ENCODE measurements at regions not wholly inside any gene's neighbourhood (a gene's known extent, or its start where the extent isn't known, plus 50 kb on each side); places are given as distances from the start of the nearest gene placed in this dataset.

GRCh38 chr6:21357262-21357661 is 236.3 kb upstream of the SOX4 start:
- H3K4me3 ChIP-seq (ENCODE audit: low read depth, low read length): no peak overlapping the region
- TF ChIP-seq, protein P1, sequence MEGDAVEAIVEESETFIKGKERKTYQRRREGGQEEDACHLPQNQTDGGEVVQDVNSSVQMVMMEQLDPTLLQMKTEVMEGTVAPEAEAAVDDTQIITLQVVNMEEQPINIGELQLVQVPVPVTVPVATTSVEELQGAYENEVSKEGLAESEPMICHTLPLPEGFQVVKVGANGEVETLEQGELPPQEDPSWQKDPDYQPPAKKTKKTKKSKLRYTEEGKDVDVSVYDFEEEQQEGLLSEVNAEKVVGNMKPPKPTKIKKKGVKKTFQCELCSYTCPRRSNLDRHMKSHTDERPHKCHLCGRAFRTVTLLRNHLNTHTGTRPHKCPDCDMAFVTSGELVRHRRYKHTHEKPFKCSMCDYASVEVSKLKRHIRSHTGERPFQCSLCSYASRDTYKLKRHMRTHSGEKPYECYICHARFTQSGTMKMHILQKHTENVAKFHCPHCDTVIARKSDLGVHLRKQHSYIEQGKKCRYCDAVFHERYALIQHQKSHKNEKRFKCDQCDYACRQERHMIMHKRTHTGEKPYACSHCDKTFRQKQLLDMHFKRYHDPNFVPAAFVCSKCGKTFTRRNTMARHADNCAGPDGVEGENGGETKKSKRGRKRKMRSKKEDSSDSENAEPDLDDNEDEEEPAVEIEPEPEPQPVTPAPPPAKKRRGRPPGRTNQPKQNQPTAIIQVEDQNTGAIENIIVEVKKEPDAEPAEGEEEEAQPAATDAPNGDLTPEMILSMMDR (IDR thresholded peaks at IDR 0.05; ENCODE audit: insufficient read depth, low read depth, low read length): no peak
- ChIA-PET CTCF (no interaction called here), POLR2A (no interaction called here)
- no peaks in the 10 kb centered on the region for H3K27me3 ChIP-seq (ENCODE audit: control insufficient read depth, insufficient read depth, low read length)
- no peaks in the 10 kb centered on the region for H3K36me3 ChIP-seq (ENCODE audit: control insufficient read depth, insufficient read depth, low read length)
- no peak for DNase-seq (ENCODE audit: low read depth)

DNA sequence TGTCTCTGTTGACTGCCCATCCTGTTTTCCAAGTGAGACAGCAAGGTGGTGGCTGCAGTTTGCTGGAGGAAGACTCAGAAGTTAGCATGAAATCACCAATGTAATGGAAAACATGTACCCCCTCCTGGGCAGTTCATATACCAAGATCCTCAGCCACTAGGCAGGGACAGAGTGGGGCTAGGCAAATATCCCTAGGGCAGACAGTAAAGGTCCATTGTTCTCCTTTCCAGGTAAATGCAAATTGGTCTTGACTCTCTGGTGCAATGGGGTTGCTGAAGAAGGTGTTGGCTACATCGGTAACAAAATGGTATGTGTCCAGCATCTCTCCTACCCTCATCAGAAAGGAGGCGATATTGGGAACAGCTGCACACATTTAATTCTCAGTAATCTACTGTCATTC is 233.6 kb upstream of the SOX4 start:
- no peak for DNase-seq (ENCODE audit: low read depth)
- POLR2A ChIA-PET: no interaction called here
- no peaks in the 10 kb centered on the region for H3K36me3 ChIP-seq (ENCODE audit: control insufficient read depth, insufficient read depth, low read length)
- H3K27me3 ChIP-seq (ENCODE audit: control insufficient read depth, insufficient read depth, low read length): no peaks in the 10 kb centered on the region
- TF ChIP-seq, protein P1 (IDR thresholded peaks at IDR 0.05; ENCODE audit: insufficient read depth, low read depth, low read length): no peak
- no peak overlapping the region for H3K4me3 ChIP-seq (ENCODE audit: low read depth, low read length)
- CTCF ChIA-PET: no interaction called here

- no peak for DNase-seq (ENCODE audit: low read depth)
- Histone ChIP-seq H3K27me3 (ENCODE audit: control insufficient read depth, insufficient read depth, low read length) (no peaks in the 10 kb centered on the region), H3K36me3 (ENCODE audit: control insufficient read depth, insufficient read depth, low read length) (no peaks in the 10 kb centered on the region), H3K4me3 (ENCODE audit: low read depth, low read length) (no peak overlapping the region)
- ChIA-PET CTCF (interaction anchor here (1.4 kb wide), 1 partner anchor 16 kb away, joined by 3 read pairs; no protein-coding TSS in a partner anchor), POLR2A (no interaction called here)
- TF ChIP-seq, protein P1 (IDR thresholded peaks at IDR 0.05; ENCODE audit: insufficient read depth, low read depth, low read length): no peak
These were observed 233.2 kb upstream of the SOX4 start for GRCh38 chr6:21360336-21360735.

DNA sequence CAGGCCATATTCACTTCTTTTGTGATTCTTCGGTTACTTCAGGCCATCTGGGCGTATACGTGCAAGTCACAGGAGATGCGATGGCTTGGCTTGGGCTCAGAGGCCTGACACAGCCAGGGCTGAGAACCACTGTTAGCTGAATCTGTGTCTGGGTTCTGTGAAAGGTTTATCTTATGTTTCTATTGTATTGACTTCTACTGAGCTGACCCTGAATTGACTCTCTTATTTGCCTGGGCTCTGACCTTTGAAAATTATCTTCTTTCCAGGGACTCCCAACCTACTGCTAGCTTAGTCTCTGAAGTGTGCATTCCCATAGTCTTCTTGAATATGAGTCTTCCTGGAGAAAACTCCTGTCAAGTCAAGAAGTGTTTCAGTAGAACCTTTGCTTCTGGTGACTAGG is 226.4 kb upstream of the SOX4 start:
- no peaks in the 10 kb centered on the region for H3K36me3 ChIP-seq (ENCODE audit: control insufficient read depth, insufficient read depth, low read length)
- CTCF ChIA-PET: no interaction called here
- TF ChIP-seq, protein P1 (IDR thresholded peaks at IDR 0.05; ENCODE audit: insufficient read depth, low read depth, low read length): no peak
- no peak overlapping the region for H3K4me3 ChIP-seq (ENCODE audit: low read depth, low read length)
- DNase-seq (ENCODE audit: low read depth): no peak
- POLR2A ChIA-PET: no interaction called here
- H3K27me3 ChIP-seq (ENCODE audit: control insufficient read depth, insufficient read depth, low read length): no peaks in the 10 kb centered on the region

DNA sequence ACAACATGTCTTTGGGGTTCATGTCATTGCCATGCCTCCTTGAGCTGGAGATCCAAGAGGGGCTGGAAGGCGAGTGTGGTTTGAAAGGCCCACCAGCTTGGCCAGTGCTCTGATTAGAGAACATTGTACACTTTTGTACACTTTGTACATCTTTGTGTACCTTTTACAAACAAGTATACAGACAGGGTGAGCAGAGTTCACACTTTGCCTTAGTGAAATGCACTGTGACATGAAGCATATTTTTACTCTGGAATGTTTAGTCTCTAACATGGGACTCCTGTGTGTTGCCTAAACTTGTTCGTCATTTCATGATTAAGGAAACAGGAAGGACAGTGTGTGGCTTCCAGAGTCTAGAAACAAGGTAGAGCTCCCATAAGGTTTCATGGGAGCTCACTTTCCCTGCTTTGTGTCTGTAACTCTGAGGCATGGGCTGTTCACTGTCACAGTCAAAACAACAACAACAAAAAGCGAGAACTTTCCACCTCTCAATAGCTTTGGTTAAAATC is 225.8 kb upstream of the SOX4 start:
- H3K27me3 ChIP-seq (ENCODE audit: control insufficient read depth, insufficient read depth, low read length): no peaks in the 10 kb centered on the region
- TF ChIP-seq, protein P1 (IDR thresholded peaks at IDR 0.05; ENCODE audit: insufficient read depth, low read depth, low read length): no peak
- CTCF ChIA-PET: interaction anchor here (1.0 kb wide), 1 partner anchor 323 kb away, joined by 3 read pairs; no protein-coding TSS in a partner anchor
- POLR2A ChIA-PET: no interaction called here
- no peak overlapping the region for H3K4me3 ChIP-seq (ENCODE audit: low read depth, low read length)
- H3K36me3 ChIP-seq (ENCODE audit: control insufficient read depth, insufficient read depth, low read length): no peaks in the 10 kb centered on the region
- DNase-seq (ENCODE audit: low read depth): no peak

Data from BJ (cell line).